PC-9 (cell line): ENCODE measurements at regions not wholly inside any gene's neighbourhood (a gene's known extent, or its start where the extent isn't known, plus 50 kb on each side); places are given as distances from the start of the nearest gene placed in this dataset.

Experiments
- BruUV-seq: library from RNA; stranded (reverse); fragments of 400-500 nt; replicated peaks from 2 replicates; lab custom pipeline; 2021; lab: Mats Ljungman, UMichigan
- CTCF ChIA-PET: fragments of 300-600 bp; sonication (Branson Sonifier 250); formaldehyde crosslinking; loops from one replicate; lab custom pipeline; 2022; ENCODE audit warnings: antibody characterized with exemption; lab: Charles Lee
- POLR2A ChIA-PET: fragments of 300-600 bp; sonication (Branson Sonifier 250); formaldehyde crosslinking; loops from one replicate; lab custom pipeline; 2022; ENCODE audit warnings: antibody characterized with exemption; ENCODE audit not compliant: unreplicated experiment; lab: Charles Lee
- DNase-seq, 2 experiments: peaks; one replicate each; pipeline versions ENCODE4 v3.0.0 to v3.0.0-alpha.2; 2015 to 2022; ENCODE audit warnings: mixed read lengths in 1 of 2
- H2AFZ ChIP-seq: fragments of 200-600 bp; sonication (generic); 2 replicates; pipeline ENCODE4 v1.8.1; 2017; ENCODE audit warnings: antibody characterized with exemption
- H3F3A ChIP-seq: fragments of 200-600 bp; sonication (generic); 2 replicates; pipeline ENCODE4 v1.8.1; 2017; ENCODE audit warnings: antibody characterized with exemption, mild to moderate bottlenecking, low read depth; ENCODE audit not compliant: insufficient read depth
- H3K27ac ChIP-seq: fragments of 200-600 bp; sonication (generic); 2 replicates; pipeline ENCODE4 v1.6.1; 2016; ENCODE audit warnings: mixed run types
- H3K27me3 ChIP-seq: fragments of 200-600 bp; sonication (generic); 2 replicates; pipeline ENCODE4 v1.6.1; 2016; ENCODE audit warnings: low read depth, mixed run types; ENCODE audit not compliant: insufficient read depth
- H3K36me3 ChIP-seq: fragments of 200-600 bp; sonication (generic); 2 replicates; pipeline ENCODE4 v1.6.1; 2016; ENCODE audit warnings: low read depth, mixed run types
- H3K4me1 ChIP-seq: fragments of 200-600 bp; sonication (generic); replicated peaks from 2 replicates; pipeline ENCODE4 v1.6.1; 2016; ENCODE audit warnings: mixed run types; ENCODE audit not compliant: insufficient read depth
- H3K4me2 ChIP-seq: fragments of 200-600 bp; sonication (generic); 2 replicates; pipeline ENCODE4 v1.6.1; 2017; ENCODE audit warnings: mixed run types
- H3K4me3 ChIP-seq: fragments of 200-600 bp; sonication (generic); 2 replicates; pipeline ENCODE4 v1.6.1; 2016; ENCODE audit warnings: mixed run types
- H3K79me2 ChIP-seq: fragments of 200-600 bp; sonication (generic); 2 replicates; pipeline ENCODE4 v1.6.1; 2017; ENCODE audit warnings: low read depth, mixed run types
- H3K9me2 ChIP-seq: fragments of 200-600 bp; sonication (generic); 2 replicates; pipeline ENCODE4 v1.8.1; 2017; ENCODE audit warnings: mild to moderate bottlenecking; ENCODE audit not compliant: insufficient read depth
- H3K9me3 ChIP-seq: fragments of 200-600 bp; sonication (generic); 2 replicates; pipeline ENCODE4 v1.8.1; 2016; ENCODE audit warnings: low read depth; ENCODE audit not compliant: insufficient read depth
- H4K20me1 ChIP-seq: fragments of 200-600 bp; sonication (generic); 2 replicates; pipeline ENCODE4 v1.8.1; 2017; ENCODE audit not compliant: insufficient read depth
- CTCF ChIP-seq: fragments of 200-600 bp; sonication (generic); conservative IDR thresholded peaks from 2 replicates; pipeline ENCODE4 v1.6.1; 2017; ENCODE audit warnings: mixed run types, antibody characterized with exemption, mild to moderate bottlenecking, moderate library complexity
- EZH2 ChIP-seq: fragments of 200-600 bp; sonication (generic); IDR thresholded peaks from 2 replicates; pipeline ENCODE4 v1.8.0; 2017; ENCODE audit warnings: antibody characterized with exemption, low read depth
- intact Hi-C: fragments of 100-400 bp; cut with micrococcal nuclease; formaldehyde crosslinking; loops from one replicate; pipeline ENCODE4 v1.10.0; 2022; ENCODE audit not compliant: unreplicated experiment

DNA sequence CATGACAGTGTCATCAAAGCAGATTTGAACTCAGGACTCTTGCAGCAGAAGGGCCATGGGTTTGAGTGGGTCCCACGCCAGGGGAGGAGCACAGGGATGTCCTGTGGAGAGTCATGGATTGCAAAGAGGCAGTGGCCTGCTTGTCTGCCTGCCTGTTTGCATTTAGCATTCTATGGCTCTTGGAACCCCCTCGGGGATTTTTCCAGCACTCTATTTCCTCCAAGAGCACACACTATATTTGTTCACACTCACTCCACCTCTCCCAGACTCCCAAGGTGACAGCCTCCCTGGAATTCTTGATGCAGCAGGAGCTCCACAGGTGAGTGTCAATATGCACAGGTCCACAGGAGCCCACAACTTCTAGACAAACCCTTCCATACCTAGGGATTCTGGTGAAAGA is 73.1 kb upstream of the LRRN2 start:
- DNase-seq = no peak
- intact Hi-C loops = no loop called here
- Histone ChIP-seq H3F3A (no peaks in the 10 kb centered on the region), H3K27me3 (no peaks in the 10 kb centered on the region), H4K20me1 (no peaks in the 10 kb centered on the region), H3K79me2 (no peaks in the 10 kb centered on the region), H3K4me3 (no peak overlapping the region), H2AFZ (no peak overlapping the region), H3K4me2 (no peak overlapping the region), H3K27ac (no peak overlapping the region), H3K9me3 (no peaks in the 10 kb centered on the region), H3K9me2 (no peaks in the 10 kb centered on the region), H3K36me3 (no peaks in the 10 kb centered on the region), H3K4me1 (no peaks in the 10 kb centered on the region)
- BruUV-seq = no TSS peak
- ChIA-PET POLR2A (no interaction called here), CTCF (no interaction called here)
- TF ChIP-seq EZH2 (no peak), CTCF (no peak)

DNA sequence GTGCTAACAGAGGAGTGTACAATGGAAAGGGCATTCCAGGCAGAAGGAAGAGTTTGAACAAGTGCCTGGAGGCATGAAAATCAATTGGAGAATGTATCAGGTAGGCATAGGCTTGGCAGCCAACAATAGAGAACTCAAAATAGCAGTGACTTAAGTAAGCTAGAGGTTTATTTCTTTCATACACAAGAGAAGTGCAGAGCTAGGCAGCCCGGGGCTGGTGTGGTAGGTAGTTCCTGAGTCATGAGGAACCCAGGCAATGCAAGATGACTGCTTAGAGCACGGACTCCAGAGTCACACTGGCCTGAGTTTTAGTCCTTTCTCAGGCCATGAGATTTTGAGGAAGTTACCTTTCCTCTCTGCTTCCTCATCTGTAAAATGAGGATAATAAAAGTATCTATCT is 74.8 kb upstream of the LRRN2 start:
- intact Hi-C loops = loop anchor here (5.0 kb wide), 2 partner anchors 138 to 253 kb away; no protein-coding TSS in a partner anchor
- Histone ChIP-seq H3K4me2 (no peak overlapping the region), H3K4me3 (no peak overlapping the region), H3K27ac (no peak overlapping the region), H2AFZ (no peak overlapping the region), H3K36me3 (no peaks in the 10 kb centered on the region), H3K9me2 (no peaks in the 10 kb centered on the region), H3F3A (no peaks in the 10 kb centered on the region), H3K9me3 (no peaks in the 10 kb centered on the region), H3K79me2 (no peaks in the 10 kb centered on the region), H4K20me1 (no peaks in the 10 kb centered on the region), H3K27me3 (no peaks in the 10 kb centered on the region), H3K4me1 (peaks cover 6% of the 10 kb centered on the region; the same call in 1 of the 2 replicates)
- ChIA-PET CTCF (no interaction called here), POLR2A (no interaction called here)
- BruUV-seq = no TSS peak
- DNase-seq = no peak
- TF ChIP-seq EZH2 (no peak), CTCF (no peak)

- peaks cover 6% of the 10 kb centered on the region; the same call in 1 of the 2 replicates for H3K4me1 ChIP-seq
- no peak for DNase-seq
- H3K27me3 ChIP-seq = no peaks in the 10 kb centered on the region
- H4K20me1 ChIP-seq = no peaks in the 10 kb centered on the region
- H3K79me2 ChIP-seq = no peaks in the 10 kb centered on the region
- no TSS peak for BruUV-seq
- CTCF ChIA-PET = no interaction called here
- H3K27ac ChIP-seq = no peak overlapping the region
- H3K36me3 ChIP-seq = no peaks in the 10 kb centered on the region
- H3K4me2 ChIP-seq = no peak overlapping the region
- no peak overlapping the region for H3K4me3 ChIP-seq
- no peaks in the 10 kb centered on the region for H3F3A ChIP-seq
- TF ChIP-seq CTCF = no peak
- TF ChIP-seq EZH2 = no peak
- intact Hi-C loops = loop anchor here (5.0 kb wide), 2 partner anchors 138 to 253 kb away; no protein-coding TSS in a partner anchor
- no peak overlapping the region for H2AFZ ChIP-seq
- POLR2A ChIA-PET = no interaction called here
- H3K9me2 ChIP-seq = no peaks in the 10 kb centered on the region
- no peaks in the 10 kb centered on the region for H3K9me3 ChIP-seq
Measured at GRCh38 chr1:204760757-204761156, 75.2 kb upstream of the LRRN2 start.
